ENCODE measurements at regions not wholly inside any gene's neighbourhood (a gene's known extent, or its start where the extent isn't known, plus 50 kb on each side); places are given as distances from the start of the nearest gene placed in this dataset.

GRCh38 chr7:8373851-8374250 lies 59.6 kb upstream of the NXPH1 start:
- H3K4me1 ChIP-seq (ENCODE audit: control insufficient read depth in 1 of 2, insufficient read depth in 2 of 2, low read depth in 1 of 2, low read length in 1 of 2), result peaks cover 0 to 13% of the 10 kb centered on the region in 2 experiments; a peak in 2 of 4 replicates
- no peaks in the 10 kb centered on the region; the same call in 1 of the 2 replicates for H3K79me2 ChIP-seq (ENCODE audit: insufficient read depth)
- H3K9ac ChIP-seq, result no peak overlapping the region
- 29% methylated on average over 2 of the region's 2 CpGs for WGBS (ENCODE audit: low lambda C conversion rate)
- ChIA-PET CTCF (interaction anchor here (1.4 kb wide), 2 partner anchors 9 to 16 kb away, joined by 3 to 4 read pairs; no protein-coding TSS in a partner anchor), POLR2A (no interaction called here)
- no peaks in the 10 kb centered on the region for H3K36me3 ChIP-seq (replicated peaks in 1 of 2; ENCODE audit: control insufficient read depth in 1 of 2, insufficient read depth in 2 of 2, low read length in 1 of 2)
- no peak for TF ChIP-seq RFX5 (IDR thresholded peaks at IDR 0.05; ENCODE audit: low read length)
- no peak overlapping the region for H3K4me3 ChIP-seq (ENCODE audit: low read depth in 2 of 2, low read length in 1 of 2)
- no peak overlapping the region for H3K27ac ChIP-seq (ENCODE audit: low read depth in 2 of 2, low read length in 1 of 2)
- no peaks in the 10 kb centered on the region for H3F3A ChIP-seq (replicated peaks; ENCODE audit: insufficient read depth)
- H3K9me3 ChIP-seq, result no peaks in the 10 kb centered on the region
- H2AFZ ChIP-seq (ENCODE audit: low read depth), result no peak overlapping the region
- H4K20me1 ChIP-seq (ENCODE audit: insufficient read depth), result no peaks in the 10 kb centered on the region
- H3K4me2 ChIP-seq, result no peak overlapping the region
- H3K9me2 ChIP-seq, result no peaks in the 10 kb centered on the region
- H3K27me3 ChIP-seq (ENCODE audit: insufficient read depth), result no peaks in the 10 kb centered on the region
- no peak for DNase-seq

GRCh38 chr7:8378349-8379019 lies 54.9 kb upstream of the NXPH1 start:
- POLR2A ChIA-PET, result interaction anchor here (1.3 kb wide), 1 partner anchor 20 kb away, joined by 3 read pairs; no protein-coding TSS in a partner anchor
- no peak overlapping the region for H3K9ac ChIP-seq
- no peak overlapping the region for H3K4me3 ChIP-seq (ENCODE audit: low read depth in 2 of 2, low read length in 1 of 2)
- H3K79me2 ChIP-seq (ENCODE audit: insufficient read depth), result no peaks in the 10 kb centered on the region; the same call in 1 of the 2 replicates
- no peak for TF ChIP-seq FOXJ3 (CRISPR knock-in tag; IDR thresholded peaks at IDR 0.05)
- TF ChIP-seq NFIC (IDR thresholded peaks at IDR 0.05; ENCODE audit: borderline replicate concordance), result no peak
- no peak for TF ChIP-seq NRF1 (IDR thresholded peaks at IDR 0.05; ENCODE audit: low read depth, low read length)
- TF ChIP-seq EP300 (IDR thresholded peaks at IDR 0.05; ENCODE audit: borderline replicate concordance in 1 of 2, low read depth in 1 of 2, low read length in 1 of 2), result peak in 1 of 2 experiments; percentile 74; a peak in 2 of 4 replicates
- no peak for TF ChIP-seq CHD2 (IDR thresholded peaks at IDR 0.05; ENCODE audit: low read length, partially characterized antibody)
- peak; percentile 79; the same call in 1 of the 2 replicates for TF ChIP-seq MXI1 (IDR thresholded peaks at IDR 0.05; ENCODE audit: low read depth, low read length)
- TF ChIP-seq FOSL2 (IDR thresholded peaks at IDR 0.05; ENCODE audit: borderline replicate concordance, low read depth), result no peak
- TF ChIP-seq RCOR1 (IDR thresholded peaks at IDR 0.05; ENCODE audit: low read length), result peak; percentile 49; the same call in 1 of the 2 replicates
- no peaks in the 10 kb centered on the region for H3K27me3 ChIP-seq (ENCODE audit: insufficient read depth)
- H3K4me1 ChIP-seq (ENCODE audit: control insufficient read depth in 1 of 2, insufficient read depth in 2 of 2, low read depth in 1 of 2, low read length in 1 of 2), result peaks cover 0 to 19% of the 10 kb centered on the region in 2 experiments; a peak in 2 of 4 replicates
- H4K20me1 ChIP-seq (ENCODE audit: insufficient read depth), result no peaks in the 10 kb centered on the region
- peak; percentile 44 for DNase-seq
- H3K9me3 ChIP-seq, result no peaks in the 10 kb centered on the region
- no peaks in the 10 kb centered on the region for H3K9me2 ChIP-seq
- H3K27ac ChIP-seq (ENCODE audit: low read depth in 2 of 2, low read length in 1 of 2), result peak overlapping the region in 1 of 2 experiments; percentile 92; a peak in 2 of 4 replicates
- CTCF ChIA-PET, result interaction anchor here (0.8 to 1.6 kb wide), 6 partner anchors 15 to 954 kb away, joined by 3 to 7 read pairs (median 4); no protein-coding TSS in a partner anchor
- H3K36me3 ChIP-seq (replicated peaks in 1 of 2; ENCODE audit: control insufficient read depth in 1 of 2, insufficient read depth in 2 of 2, low read length in 1 of 2), result no peaks in the 10 kb centered on the region
- H3F3A ChIP-seq (replicated peaks; ENCODE audit: insufficient read depth), result no peaks in the 10 kb centered on the region
- H2AFZ ChIP-seq (ENCODE audit: low read depth), result no peak overlapping the region
- H3K4me2 ChIP-seq, result no peak overlapping the region

DNA sequence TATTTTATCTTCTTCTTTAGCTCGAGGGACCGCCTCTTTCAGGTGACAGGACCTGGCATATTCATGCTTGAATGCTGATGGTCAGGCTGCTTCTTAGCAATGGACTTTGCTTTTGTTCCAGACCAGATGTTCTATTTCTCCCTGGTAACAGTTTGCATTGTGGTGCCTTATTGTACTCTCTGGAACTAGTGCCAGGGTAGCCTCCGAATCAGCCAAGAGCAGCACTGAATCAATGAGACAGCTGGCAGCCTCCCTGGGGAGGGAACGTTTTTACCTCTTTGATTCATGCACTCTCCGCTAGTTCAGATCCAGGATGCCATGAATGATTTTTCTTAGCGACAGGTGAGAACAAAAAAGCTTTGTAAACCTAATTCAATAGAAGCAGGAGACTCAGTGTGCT lies 54.1 kb upstream of the NXPH1 start:
- H4K20me1 ChIP-seq (ENCODE audit: insufficient read depth), result no peaks in the 10 kb centered on the region
- 21% methylated on average over 6 of the region's 6 CpGs for WGBS (ENCODE audit: low lambda C conversion rate)
- no peaks in the 10 kb centered on the region for H3K36me3 ChIP-seq (replicated peaks in 1 of 2; ENCODE audit: control insufficient read depth in 1 of 2, insufficient read depth in 2 of 2, low read length in 1 of 2)
- H3K9me2 ChIP-seq, result no peaks in the 10 kb centered on the region
- no peak overlapping the region for H3K9ac ChIP-seq
- ChIA-PET POLR2A (interaction anchor here (1.3 kb wide), 1 partner anchor 21 kb away, joined by 3 read pairs; no protein-coding TSS in a partner anchor), CTCF (interaction anchor here (0.8 to 1.7 kb wide), 8 partner anchors 10 to 955 kb away, joined by 3 to 7 read pairs (median 4); no protein-coding TSS in a partner anchor)
- peaks cover 0 to 19% of the 10 kb centered on the region in 2 experiments; a peak in 2 of 4 replicates for H3K4me1 ChIP-seq (ENCODE audit: control insufficient read depth in 1 of 2, insufficient read depth in 2 of 2, low read depth in 1 of 2, low read length in 1 of 2)
- H3K27ac ChIP-seq (ENCODE audit: low read depth in 2 of 2, low read length in 1 of 2), result peak overlapping the region in 1 of 2 experiments; percentile 92; a peak in 2 of 4 replicates
- no peaks in the 10 kb centered on the region; the same call in 1 of the 2 replicates for H3K79me2 ChIP-seq (ENCODE audit: insufficient read depth)
- no peaks in the 10 kb centered on the region for H3K27me3 ChIP-seq (ENCODE audit: insufficient read depth)
- peak; percentile 22 for DNase-seq
- no peak overlapping the region for H3K4me3 ChIP-seq (ENCODE audit: low read depth in 2 of 2, low read length in 1 of 2)
- TF ChIP-seq RFX5 (IDR thresholded peaks at IDR 0.05; ENCODE audit: low read length) (peak; percentile 84), TEAD4 (IDR thresholded peaks at IDR 0.05; ENCODE audit: borderline replicate concordance, insufficient read depth) (no peak), EZH2phosphoT487 (IDR thresholded peaks at IDR 0.05; ENCODE audit: borderline replicate concordance, low read depth) (no peak)
- no peak overlapping the region for H3K4me2 ChIP-seq
- no peaks in the 10 kb centered on the region for H3K9me3 ChIP-seq
- H2AFZ ChIP-seq (ENCODE audit: low read depth), result no peak overlapping the region
- no peaks in the 10 kb centered on the region for H3F3A ChIP-seq (replicated peaks; ENCODE audit: insufficient read depth)
